HEK293 (cell line): ENCODE measurements at regions not wholly inside any gene's neighbourhood (a gene's known extent, or its start where the extent isn't known, plus 50 kb on each side); places are given as distances from the start of the nearest gene placed in this dataset.
"Not testable (repeated sequence)": the region's sequence is repeated elsewhere in the genome, so short reads cannot be mapped to it uniquely, and the experiment has no call there.

Source experiments
- CTCF ChIP-seq: fragments of 450-650 bp; formaldehyde crosslinking; IDR thresholded peaks from 2 replicates; pipeline ENCODE4 v1.5.1; 2016; ENCODE audit warnings: missing biosample characterization, missing genetic modification characterization
- YY1 ChIP-seq: fragments of 450-650 bp; formaldehyde crosslinking; IDR thresholded peaks from 2 replicates; pipeline ENCODE4 v1.5.1; 2018; ENCODE audit warnings: missing biosample characterization, missing genetic modification characterization
- ZNF175 ChIP-seq: fragments of 450-650 bp; formaldehyde crosslinking; IDR thresholded peaks from 2 replicates; pipeline ENCODE4 v1.5.1; 2016; ENCODE audit warnings: missing biosample characterization, missing genetic modification characterization
- ZNF324 ChIP-seq: fragments of 450-650 bp; formaldehyde crosslinking; IDR thresholded peaks from 2 replicates; pipeline ENCODE4 v1.5.1; 2016; ENCODE audit warnings: missing biosample characterization, missing genetic modification characterization
- ZNF768 ChIP-seq: fragments of 450-650 bp; formaldehyde crosslinking; IDR thresholded peaks from 2 replicates; pipeline ENCODE4 v1.5.1; 2018; ENCODE audit warnings: missing biosample characterization, mild to moderate bottlenecking, missing genetic modification characterization
- ZNF791 ChIP-seq: fragments of 450-650 bp; formaldehyde crosslinking; IDR thresholded peaks from 2 replicates; pipeline ENCODE4 v1.5.1; 2016; ENCODE audit warnings: missing biosample characterization, missing genetic modification characterization

DNA sequence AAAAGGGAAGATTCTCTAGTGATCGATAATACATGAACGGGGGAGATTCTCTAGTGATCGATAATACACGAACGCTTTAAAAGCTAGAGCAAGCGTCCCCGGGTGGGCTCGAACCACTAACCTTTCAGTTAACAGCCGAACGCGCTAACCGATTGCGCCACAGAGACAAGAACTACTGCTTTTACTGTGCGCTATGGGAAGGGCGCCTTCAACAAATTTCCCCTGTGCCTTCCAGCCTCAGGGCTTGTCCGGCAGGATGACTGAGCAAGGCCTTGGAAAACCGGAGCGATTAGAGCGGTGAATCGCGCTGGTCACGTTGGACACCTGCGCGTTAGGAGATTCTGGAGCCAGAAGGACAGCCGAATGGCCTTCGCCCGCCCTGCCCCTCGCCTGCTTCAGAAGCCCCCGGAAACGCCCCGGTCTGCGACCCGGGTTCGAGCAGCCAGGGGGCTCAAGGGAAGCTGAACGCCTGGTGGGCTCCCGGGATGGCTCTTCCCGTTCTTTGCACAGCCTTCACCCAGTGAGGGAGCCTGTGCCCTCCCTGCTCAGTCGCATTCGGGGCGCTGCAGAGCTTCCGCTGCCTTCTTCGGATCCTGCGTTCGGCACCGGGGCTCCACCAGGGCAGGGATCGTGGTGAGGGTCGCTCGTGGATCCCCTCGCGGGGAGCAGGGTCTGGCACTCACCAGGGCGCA is 103.5 kb downstream of the NBPF11 start:
- TF ChIP-seq YY1; CTCF (tag by site-specific recombination); ZNF791; ZNF324; ZNF768 (tag by site-specific recombination); ZNF175: not testable (repeated sequence)
